GM18507 (cell line): ENCODE measurements at regions not wholly inside any gene's neighbourhood (a gene's known extent, or its start where the extent isn't known, plus 50 kb on each side); places are given as distances from the start of the nearest gene placed in this dataset.
"Not testable (repeated sequence)": the region's sequence is repeated elsewhere in the genome, so short reads cannot be mapped to it uniquely, and the experiment has no call there.

ENCODE experiments used
- DNase-seq: peaks from one replicate; pipeline ENCODE4 v3.0.0; 2011; ENCODE audit warnings: low read depth; ENCODE audit not compliant: insufficient read length; ENCODE audit errors: extremely low spot score
- FAIRE-seq: peaks from 2 replicates; lab custom pipeline; 2011; peaks lifted over from hg19 to GRCh38; lab: Jason Lieb, UNC

GRCh38 chr5:54404568-54404967, 50.9 kb upstream of the HSPB3 start:
- FAIRE-seq (no peak), DNase-seq (no peak)

GRCh38 chr5:54403885-54404416, 51.5 kb upstream of the HSPB3 start:
- FAIRE-seq (no peak), DNase-seq (no peak)

GRCh38 chr5:54403121-54403520, 52.4 kb upstream of the HSPB3 start:
- FAIRE-seq: no peak

DNA sequence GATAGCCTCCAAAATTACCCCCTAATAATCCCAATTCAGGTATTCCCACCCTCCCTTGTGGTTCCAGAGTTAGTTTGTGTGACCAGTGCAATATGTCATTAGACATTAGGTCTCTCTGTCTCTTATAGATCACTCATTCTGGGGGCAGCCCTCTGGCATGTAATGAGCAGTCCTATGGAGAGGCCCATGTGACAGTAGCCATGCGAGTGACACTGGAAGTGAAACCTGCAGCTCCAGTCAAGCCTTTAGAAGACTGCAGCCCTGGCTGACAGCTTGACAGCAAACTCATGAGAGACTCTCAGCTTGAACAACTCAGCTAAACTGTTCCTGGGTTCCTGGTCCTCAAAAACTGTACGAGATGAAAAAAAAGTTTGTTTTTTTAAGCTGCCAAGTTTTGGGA, 54.0 kb upstream of the HSPB3 start:
- no peak for FAIRE-seq

More at GRCh38 chr5:54403121-54403520, 52.4 kb upstream of the HSPB3 start:
- DNase-seq: no peak

GRCh38 chr5:54398191-54398590, 57.3 kb upstream of the HSPB3 start:
- FAIRE-seq (no peak), DNase-seq (no peak)

More for the DNA sequence above, 54.0 kb upstream of the HSPB3 start:
- no peak for DNase-seq

DNA sequence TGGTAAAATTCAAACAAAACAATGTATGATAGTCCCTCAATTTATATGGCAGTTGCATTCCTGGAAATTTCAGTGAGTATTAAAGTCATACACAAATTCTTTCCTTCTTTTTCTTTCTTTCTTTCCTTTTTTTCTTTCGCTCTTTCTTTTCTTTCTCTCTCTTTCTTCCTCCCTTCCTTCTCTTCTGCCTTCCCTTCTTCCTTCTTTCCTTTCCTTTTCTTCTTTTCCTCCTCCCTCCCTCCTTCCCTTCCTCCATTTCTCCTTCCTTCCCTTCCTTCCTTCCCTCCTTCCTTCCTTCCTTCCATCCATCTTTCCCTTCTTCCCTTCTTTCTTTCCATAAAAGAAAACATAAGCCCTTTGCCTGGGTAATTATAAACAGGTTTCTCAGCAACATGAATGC, 58.1 kb upstream of the HSPB3 start:
- DNase-seq: no peak
- FAIRE-seq: no peak

- not testable (repeated sequence) for FAIRE-seq
Observed at GRCh38 chr5:54393007-54393406, 62.5 kb upstream of the HSPB3 start.

GRCh38 chr5:54390539-54391031, 64.9 kb upstream of the HSPB3 start:
- FAIRE-seq (peak; percentile 35), DNase-seq (no peak)

More at GRCh38 chr5:54393007-54393406, 62.5 kb upstream of the HSPB3 start:
- DNase-seq: not testable (repeated sequence)

DNA sequence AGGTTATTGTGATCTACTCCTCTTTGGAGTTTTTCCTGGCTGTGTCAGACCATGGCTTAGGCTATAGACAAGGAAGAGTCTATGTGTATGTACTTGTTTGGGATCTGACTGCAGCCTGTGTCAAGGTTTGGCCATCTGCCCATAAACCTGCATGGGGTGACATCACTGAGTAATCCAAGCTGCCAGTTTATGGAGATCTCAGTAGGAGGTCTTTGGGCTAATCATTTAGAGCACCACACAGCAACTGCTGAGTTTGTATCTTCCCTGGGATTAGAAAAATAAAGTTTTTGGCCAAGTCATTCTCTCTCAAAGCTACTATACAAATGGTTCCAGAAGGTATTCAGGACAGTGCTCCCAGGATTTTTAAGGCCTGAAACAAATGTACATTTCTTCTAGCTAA, 65.5 kb upstream of the HSPB3 start:
- DNase-seq: no peak
- FAIRE-seq: no peak

- not testable (repeated sequence) for FAIRE-seq, DNase-seq
Observed at GRCh38 chr5:54389399-54389798, 66.1 kb upstream of the HSPB3 start.

- DNase-seq (no peak), FAIRE-seq (no peak)
Observed at GRCh38 chr5:54388811-54389210, 66.7 kb upstream of the HSPB3 start.

GRCh38 chr5:54388409-54388808, 67.1 kb upstream of the HSPB3 start:
- no peak for DNase-seq
- no peak for FAIRE-seq

- DNase-seq: no peak
- FAIRE-seq: no peak
Observed at GRCh38 chr5:54387659-54388232, 67.8 kb upstream of the HSPB3 start.

DNA sequence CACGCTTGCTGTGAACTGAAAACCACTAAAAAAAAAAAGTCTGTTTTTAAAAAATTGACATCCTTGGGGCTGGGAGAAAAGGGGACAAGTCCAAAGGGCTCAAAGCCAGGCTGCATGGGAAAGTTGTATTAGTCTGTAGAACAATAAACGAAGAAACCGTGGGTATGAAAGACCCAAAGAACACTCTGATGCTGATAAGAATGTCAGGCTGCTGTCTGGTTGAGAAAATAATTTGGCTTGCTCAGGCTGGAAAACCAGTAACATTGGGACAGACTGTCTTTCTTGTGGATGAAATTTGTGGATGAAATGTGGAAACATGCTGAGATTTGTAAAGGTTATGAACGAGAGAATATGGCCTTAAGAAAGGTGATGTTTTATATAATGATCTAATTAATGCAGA, 68.5 kb upstream of the HSPB3 start:
- no peak for DNase-seq
- no peak for FAIRE-seq

GRCh38 chr5:54385994-54386393, 69.5 kb upstream of the HSPB3 start:
- no peak for FAIRE-seq
- no peak for DNase-seq

GRCh38 chr5:54384356-54384933, 71.1 kb upstream of the HSPB3 start:
- no peak for DNase-seq

GRCh38 chr5:54383941-54384340, 71.6 kb upstream of the HSPB3 start:
- no peak for FAIRE-seq
- no peak for DNase-seq

More at GRCh38 chr5:54384356-54384933, 71.1 kb upstream of the HSPB3 start:
- FAIRE-seq: no peak

DNA sequence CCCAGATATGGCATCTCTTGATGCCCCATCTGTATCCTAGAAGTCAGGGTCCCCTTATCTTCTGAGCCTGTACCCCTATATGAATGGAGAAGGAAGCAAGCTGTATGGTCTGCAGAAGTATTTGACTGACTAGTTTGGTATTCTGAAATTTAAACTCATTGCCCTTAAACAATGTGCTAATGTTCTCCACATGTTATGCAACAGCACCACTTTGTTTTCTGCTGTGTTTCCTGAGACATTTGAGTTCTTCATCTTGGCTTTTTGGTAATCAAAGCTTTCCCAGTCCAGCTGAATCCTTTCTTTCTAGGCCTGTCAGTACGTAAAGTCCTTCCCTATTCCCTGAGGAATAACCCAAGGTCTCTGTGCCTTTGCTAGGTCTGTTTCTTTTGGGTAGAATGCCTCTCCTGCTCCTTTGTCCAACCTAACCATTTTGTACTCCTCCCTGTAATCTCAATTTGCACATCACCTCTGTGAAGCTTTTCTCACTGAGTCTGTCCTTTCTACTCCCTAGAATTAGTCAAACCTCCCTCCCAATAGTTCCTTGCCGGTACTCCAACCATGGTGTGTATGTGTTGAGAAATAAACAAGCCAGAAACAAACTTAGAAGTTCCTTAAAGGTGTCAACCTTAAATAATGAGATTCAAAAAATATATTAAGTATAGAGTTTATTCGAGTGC, 72.1 kb upstream of the HSPB3 start:
- no peak for DNase-seq
- FAIRE-seq: no peak

DNA sequence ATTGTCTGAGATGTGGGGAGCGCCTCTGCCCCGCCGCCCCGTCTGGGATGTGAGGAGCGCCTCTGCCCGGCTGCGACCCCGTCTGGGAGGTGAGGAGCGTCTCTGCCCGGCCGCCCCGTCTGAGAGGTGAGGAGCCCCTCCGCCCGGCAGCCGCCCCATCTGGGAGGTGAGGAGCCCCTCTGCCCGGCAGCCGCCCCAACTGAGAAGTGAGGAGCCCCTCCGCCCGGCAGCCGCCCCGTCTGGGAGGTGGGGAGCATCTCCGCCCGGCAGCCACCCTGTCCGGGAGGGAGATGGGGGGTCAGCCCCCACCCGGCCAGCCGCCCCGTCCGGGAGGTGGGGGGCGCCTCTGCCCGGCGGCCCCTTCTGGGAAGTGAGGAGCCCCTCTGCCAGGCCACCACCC, 70.9 kb upstream of the ARL15 start:
- not testable (repeated sequence) for DNase-seq, FAIRE-seq

DNA sequence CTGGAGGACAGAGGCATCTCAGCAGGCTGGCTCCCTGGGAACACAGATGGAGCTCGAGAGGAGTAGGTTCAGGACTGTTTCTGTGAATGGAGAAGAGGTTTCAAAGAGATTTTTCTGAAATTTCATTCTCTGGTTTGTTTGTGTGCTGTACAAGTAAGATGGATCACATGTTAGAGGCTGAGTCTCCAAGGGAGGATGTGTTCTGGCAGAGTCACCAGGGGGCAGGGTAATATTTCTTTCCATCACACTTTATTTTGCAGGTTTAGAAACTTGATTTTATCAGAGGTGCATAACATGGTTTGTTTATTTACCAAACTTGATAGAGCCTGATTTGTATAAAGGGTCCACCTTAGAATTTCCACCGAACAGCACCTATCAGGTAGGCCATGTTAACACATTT, 69.2 kb upstream of the ARL15 start:
- FAIRE-seq (no peak), DNase-seq (no peak)

DNA sequence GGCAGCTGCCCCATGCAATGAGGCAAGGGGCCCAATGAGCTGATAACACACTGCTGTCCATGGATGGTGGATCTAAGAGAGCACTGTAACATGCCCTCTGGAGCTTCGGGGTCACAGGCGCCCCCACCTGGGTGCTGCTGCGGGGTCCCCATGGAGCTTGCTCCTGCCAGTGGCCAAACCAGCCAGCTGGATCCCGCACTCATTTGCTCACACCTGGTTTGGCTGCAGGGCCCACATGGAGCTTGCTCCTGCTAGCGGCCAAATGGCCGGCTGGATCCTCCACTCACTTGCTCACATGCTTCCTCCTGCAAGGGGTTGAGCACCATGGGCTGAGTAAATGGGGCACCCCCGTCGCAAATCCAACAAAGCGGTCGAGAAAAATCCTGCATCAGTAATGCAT, 68.3 kb upstream of the ARL15 start:
- FAIRE-seq (no peak), DNase-seq (no peak)
